Esophagus squamous epithelium (tissue), 5 donors: ENCODE measurements at regions not wholly inside any gene's neighbourhood (a gene's known extent, or its start where the extent isn't known, plus 50 kb on each side); places are given as distances from the start of the nearest gene placed in this dataset.

Experiments
- DNase-seq: peaks from one replicate; lab custom pipeline; 2025; lab: John Stamatoyannopoulos, UW
- H3K27ac ChIP-seq, 4 donors: fragments of 200-600 bp; sonication (generic); one replicate each; pipeline ENCODE4 v1.5.1; 2016 to 2019; ENCODE audit warnings: mild to moderate bottlenecking in 1 of 4
- H3K27me3 ChIP-seq, 4 donors: fragments of 200-600 bp; sonication (generic); 1 replicate in 3 of 4; 2 replicates in 1 of 4; pipeline versions ENCODE4 v1.5.1 to v1.6.0; 2017 to 2021; ENCODE audit warnings: antibody characterized with exemption in 1 of 4
- H3K36me3 ChIP-seq, 3 donors: fragments of 200-600 bp; sonication (generic); one replicate each; pipeline ENCODE4 v1.5.1; 2016 to 2019
- H3K4me1 ChIP-seq, 3 donors: fragments of 200-600 bp; sonication (generic); one replicate each; pipeline ENCODE4 v1.5.1; 2017 to 2019
- H3K4me3 ChIP-seq, 4 donors: fragments of 200-600 bp; sonication (generic); 1 replicate in 3 of 4; 2 replicates in 1 of 4; pipeline ENCODE4 v1.5.1; 2016 to 2019; ENCODE audit warnings: mild to moderate bottlenecking in 2 of 4, moderate library complexity in 1 of 4
- H3K9me3 ChIP-seq, 3 donors: fragments of 200-600 bp; sonication (generic); one replicate each; pipeline ENCODE4 v1.5.1; 2016 to 2019
- POLR2A ChIP-seq, 4 donors: fragments of 450-650 bp; IDR thresholded peaks; one replicate each; pipeline ENCODE4 v1.6.1; 2017; ENCODE audit warnings: antibody characterized with exemption in 4 of 4, mild to moderate bottlenecking in 4 of 4, moderate library complexity in 3 of 4
- WGBS, 2 donors: methylation state at CpG; one replicate each; pipeline ENCODE4 v1.1.5; 2018; 5-methylcytosine and 5-hydroxymethylcytosine counted together
- intact Hi-C: fragments of 100-400 bp; cut with DNase I; formaldehyde crosslinking; loops from one replicate; pipeline ENCODE4 v1.15.0; 2022
- TF ChIP-seq, protein P1 (sequence below), 6 experiments: fragments of 450-650 bp in 4 of 6; fragments of 200-600 bp in 2 of 6; sonication (generic) in 2 of 6; IDR thresholded peaks; one replicate each; pipeline ENCODE4 v1.5.1; 2016 to 2019; ENCODE audit warnings: antibody characterized with exemption in 6 of 6, mild to moderate bottlenecking in 4 of 6, moderate library complexity in 4 of 6
- donor health status: DM: yes; HTN: yes; CAD: no.

DNA sequence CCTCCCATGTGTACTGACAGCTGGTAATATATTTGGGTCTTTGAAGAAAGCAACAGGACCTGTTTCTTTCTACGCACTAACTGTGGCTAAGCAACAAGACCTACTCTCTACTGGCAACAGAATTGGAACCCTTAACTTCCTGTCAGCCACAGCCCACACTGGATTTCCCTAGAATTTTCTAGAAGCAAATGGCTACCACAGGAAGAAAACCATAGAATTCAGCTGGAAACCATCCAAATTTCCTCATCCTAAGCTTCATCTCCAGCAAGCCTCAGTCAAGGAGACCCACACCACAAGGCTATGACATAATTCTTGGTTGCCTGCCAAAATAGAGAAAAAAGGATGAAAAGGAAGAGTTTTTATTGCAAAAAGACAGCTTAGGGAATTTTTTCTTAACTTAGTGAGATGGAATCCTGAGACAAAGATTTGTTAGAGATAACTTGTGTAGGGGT lies 171.8 kb upstream of the TNC start:
- intact Hi-C loops = no loop called here
- no peaks in the 10 kb centered on the region for H3K9me3 ChIP-seq
- no peak overlapping the region for H3K4me3 ChIP-seq
- no peak for TF ChIP-seq POLR2A (IDR thresholded peaks at IDR 0.05)
- TF ChIP-seq, protein P1, sequence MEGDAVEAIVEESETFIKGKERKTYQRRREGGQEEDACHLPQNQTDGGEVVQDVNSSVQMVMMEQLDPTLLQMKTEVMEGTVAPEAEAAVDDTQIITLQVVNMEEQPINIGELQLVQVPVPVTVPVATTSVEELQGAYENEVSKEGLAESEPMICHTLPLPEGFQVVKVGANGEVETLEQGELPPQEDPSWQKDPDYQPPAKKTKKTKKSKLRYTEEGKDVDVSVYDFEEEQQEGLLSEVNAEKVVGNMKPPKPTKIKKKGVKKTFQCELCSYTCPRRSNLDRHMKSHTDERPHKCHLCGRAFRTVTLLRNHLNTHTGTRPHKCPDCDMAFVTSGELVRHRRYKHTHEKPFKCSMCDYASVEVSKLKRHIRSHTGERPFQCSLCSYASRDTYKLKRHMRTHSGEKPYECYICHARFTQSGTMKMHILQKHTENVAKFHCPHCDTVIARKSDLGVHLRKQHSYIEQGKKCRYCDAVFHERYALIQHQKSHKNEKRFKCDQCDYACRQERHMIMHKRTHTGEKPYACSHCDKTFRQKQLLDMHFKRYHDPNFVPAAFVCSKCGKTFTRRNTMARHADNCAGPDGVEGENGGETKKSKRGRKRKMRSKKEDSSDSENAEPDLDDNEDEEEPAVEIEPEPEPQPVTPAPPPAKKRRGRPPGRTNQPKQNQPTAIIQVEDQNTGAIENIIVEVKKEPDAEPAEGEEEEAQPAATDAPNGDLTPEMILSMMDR (IDR thresholded peaks at IDR 0.05) = no peak
- no peak overlapping the region for H3K27ac ChIP-seq
- DNase-seq = no peak
- no peaks in the 10 kb centered on the region for H3K36me3 ChIP-seq
- no peaks in the 10 kb centered on the region for H3K27me3 ChIP-seq
- 90 to 100% methylated on average over 1 of the region's 1 CpG for WGBS, 2 donors
- peaks cover 0 to 29% (median 11%) of the 10 kb centered on the region in 3 donors for H3K4me1 ChIP-seq

DNA sequence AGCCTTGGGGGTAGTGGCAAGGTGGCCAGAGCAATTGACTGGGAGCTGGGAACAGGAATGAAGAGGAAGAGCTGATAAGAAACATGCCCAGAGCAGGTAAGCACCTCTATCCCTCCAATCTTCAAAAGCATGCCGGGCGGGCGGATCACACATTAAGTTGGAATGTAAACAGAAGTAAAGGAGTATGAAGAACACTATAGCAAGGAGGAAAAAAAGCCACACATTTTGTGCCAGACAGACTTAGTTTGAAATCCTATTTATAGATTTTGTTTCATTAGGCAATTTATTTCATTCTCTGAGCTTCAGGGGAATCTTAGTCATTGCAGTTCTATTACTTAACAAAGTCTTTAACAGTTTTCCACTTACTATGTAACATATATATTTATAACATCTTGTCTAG lies 173.9 kb upstream of the TNC start:
- 30 to 45% methylated on average over 3 of the region's 3 CpGs for WGBS, 2 donors
- Histone ChIP-seq H3K4me1 (peaks cover 0 to 42% (median 11%) of the 10 kb centered on the region in 3 donors), H3K27ac (peak overlapping the region in 3 of 4 donors; percentile 10 to 29 (median 15)), H3K4me3 (no peak overlapping the region), H3K36me3 (no peaks in the 10 kb centered on the region), H3K9me3 (no peaks in the 10 kb centered on the region), H3K27me3 (no peaks in the 10 kb centered on the region)
- TF ChIP-seq POLR2A (IDR thresholded peaks at IDR 0.05) = no peak
- DNase-seq = no peak
- intact Hi-C loops = no loop called here

DNA sequence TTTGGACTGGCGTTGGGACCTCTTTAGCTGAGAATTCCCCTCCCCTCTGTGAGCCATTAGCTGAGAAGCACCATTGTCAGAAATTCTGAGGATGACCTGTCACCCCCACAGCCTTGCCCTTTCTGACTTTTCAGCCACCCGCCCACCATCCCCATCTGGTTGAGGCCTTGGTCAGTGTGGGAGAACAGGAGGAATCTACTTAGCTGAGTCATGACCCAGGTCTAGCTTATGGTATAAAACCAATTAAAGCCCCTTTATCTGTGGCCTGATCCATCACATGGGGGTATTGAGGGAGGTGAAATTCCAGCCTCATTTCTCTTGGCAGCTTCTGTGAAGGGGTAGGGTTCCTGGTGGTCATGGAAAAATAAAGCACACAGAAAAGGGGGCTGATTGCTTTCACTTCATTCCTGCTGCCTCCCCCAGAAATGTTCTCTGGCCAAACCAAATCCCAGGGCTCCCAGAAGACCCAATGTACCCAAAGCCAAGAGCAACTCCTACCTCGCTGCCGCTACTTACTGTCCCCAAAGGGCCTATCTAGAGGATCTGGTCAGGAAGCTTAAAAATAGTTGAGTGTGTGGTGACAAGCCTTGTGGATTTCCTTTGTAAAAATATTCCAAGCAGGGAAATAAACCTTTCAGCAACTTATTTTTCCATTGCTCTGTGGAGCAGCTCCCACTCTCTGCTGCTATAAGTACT lies 174.8 kb upstream of the TNC start:
- Histone ChIP-seq H3K4me3 (no peak overlapping the region), H3K4me1 (peaks cover 0 to 42% (median 11%) of the 10 kb centered on the region in 3 donors), H3K27ac (peak overlapping the region in 2 of 4 donors; percentile 15 to 29), H3K36me3 (no peaks in the 10 kb centered on the region), H3K9me3 (no peaks in the 10 kb centered on the region), H3K27me3 (no peaks in the 10 kb centered on the region)
- DNase-seq = no peak
- TF ChIP-seq POLR2A (IDR thresholded peaks at IDR 0.05) = no peak
- TF ChIP-seq, protein P1 (IDR thresholded peaks at IDR 0.05) = no peak
- WGBS, 2 donors = 77 to 79% methylated on average over 2 to 4 of the region's 4 CpGs
- intact Hi-C loops = no loop called here

DNA sequence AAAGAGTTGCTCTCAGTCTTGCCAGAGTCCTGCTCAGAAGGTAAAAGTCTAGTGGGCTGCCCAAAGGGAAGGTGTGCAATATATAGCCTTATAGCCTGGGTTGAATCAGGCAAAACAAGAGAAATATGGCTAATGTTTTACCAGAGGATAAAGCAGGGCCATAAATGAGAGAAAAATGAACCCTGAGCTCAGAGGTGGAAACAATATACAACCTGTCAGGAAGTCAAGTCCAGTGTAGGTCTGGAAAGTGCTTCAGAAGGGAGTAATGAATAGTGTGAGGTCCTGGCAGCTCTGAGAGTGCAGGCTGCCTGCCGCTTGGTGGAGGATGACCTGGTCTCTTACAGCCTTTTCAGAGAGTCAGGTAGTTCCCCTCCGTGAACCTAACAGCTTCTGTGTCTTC lies 177.8 kb upstream of the TNC start:
- Histone ChIP-seq H3K4me1 (peaks cover 0 to 42% (median 11%) of the 10 kb centered on the region in 3 donors), H3K27ac (peak overlapping the region in 1 of 4 donors; percentile 13), H3K36me3 (no peaks in the 10 kb centered on the region), H3K27me3 (no peaks in the 10 kb centered on the region), H3K4me3 (no peak overlapping the region), H3K9me3 (no peaks in the 10 kb centered on the region)
- WGBS, 2 donors = 83 to 87% methylated on average over 2 of the region's 2 CpGs
- intact Hi-C loops = no loop called here
- TF ChIP-seq, protein P1 (IDR thresholded peaks at IDR 0.05) = no peak
- no peak for TF ChIP-seq POLR2A (IDR thresholded peaks at IDR 0.05)
- DNase-seq = no peak

DNA sequence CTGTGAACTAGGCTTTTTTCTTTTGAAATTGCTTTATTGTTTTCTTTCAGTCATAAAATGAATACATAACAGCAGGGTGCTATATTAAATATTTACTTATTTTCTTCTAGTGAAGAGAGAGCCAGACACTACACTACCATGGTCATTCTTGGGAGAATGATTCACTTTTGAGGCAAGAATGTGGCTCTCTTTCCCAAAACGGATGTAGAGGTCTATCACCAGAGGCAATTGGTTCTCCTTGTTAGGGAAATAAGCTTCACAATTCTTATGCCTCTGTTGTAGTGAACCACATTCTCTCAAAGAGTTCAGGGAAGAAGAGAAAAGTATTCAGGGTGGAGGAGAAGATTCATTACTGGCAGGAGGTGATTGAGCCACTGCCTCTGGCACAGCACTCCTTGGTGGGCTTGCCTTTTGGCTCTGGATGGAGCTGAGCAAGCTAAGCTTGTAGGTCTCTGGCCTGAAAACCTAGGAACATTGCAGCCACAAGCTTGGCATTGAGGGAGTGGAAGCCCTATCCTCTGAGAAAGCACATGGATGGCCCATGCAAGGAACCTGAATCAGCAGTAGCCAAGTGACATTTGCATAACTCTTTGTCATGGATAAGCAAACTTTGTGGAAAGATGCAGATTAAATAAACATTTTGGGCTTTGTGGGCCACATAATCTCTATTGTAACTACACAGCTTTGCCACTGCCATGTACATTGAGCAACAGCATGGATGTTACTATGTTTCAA lies 179.0 kb upstream of the TNC start:
- H3K27me3 ChIP-seq = no peaks in the 10 kb centered on the region
- DNase-seq = no peak
- intact Hi-C loops = no loop called here
- no peaks in the 10 kb centered on the region for H3K9me3 ChIP-seq
- TF ChIP-seq POLR2A (IDR thresholded peaks at IDR 0.05) = no peak
- TF ChIP-seq, protein P1 (IDR thresholded peaks at IDR 0.05) = no peak
- H3K4me3 ChIP-seq = no peak overlapping the region
- WGBS, 2 donors = 67 to 77% methylated on average over 1 of the region's 1 CpG
- no peak overlapping the region for H3K27ac ChIP-seq
- H3K36me3 ChIP-seq = no peaks in the 10 kb centered on the region
- peaks cover 0 to 32% (median 7%) of the 10 kb centered on the region in 3 donors for H3K4me1 ChIP-seq
